SH-SY5Y (cell line): ENCODE measurements at regions not wholly inside any gene's neighbourhood (a gene's known extent, or its start where the extent isn't known, plus 50 kb on each side); places are given as distances from the start of the nearest gene placed in this dataset.

Experiments used
- GATA2 ChIP-seq: IDR thresholded peaks from 2 replicates; pipeline ENCODE4 v1.6.1; 2011; ENCODE audit warnings: mild to moderate bottlenecking, low read depth, low read length
- GATA3 ChIP-seq: IDR thresholded peaks from 2 replicates; pipeline ENCODE4 v1.6.1; 2011; ENCODE audit warnings: low read depth, mild to moderate bottlenecking, low read length, moderate library complexity

GRCh38 chr17:73990290-73990689 lies 213.2 kb upstream of the RPL38 start:
- TF ChIP-seq GATA2: no peak
- no peak for TF ChIP-seq GATA3
